ENCODE measurements at regions not wholly inside any gene's neighbourhood (a gene's known extent, or its start where the extent isn't known, plus 50 kb on each side); places are given as distances from the start of the nearest gene placed in this dataset.

- no peaks in the 10 kb centered on the region for H3K36me3 ChIP-seq (ENCODE audit: low read depth, missing control alignments)
- H3K4me1 ChIP-seq: no peaks in the 10 kb centered on the region
- no peaks in the 10 kb centered on the region for H3K27me3 ChIP-seq
- no peak overlapping the region for H3K4me3 ChIP-seq
- no peaks in the 10 kb centered on the region for H3K9me3 ChIP-seq
- intact Hi-C loops (cut with DNase I; ENCODE audit: low total_unique reads): no loop called here
- no peak overlapping the region for H3K27ac ChIP-seq
- TF ChIP-seq POLR2A (IDR thresholded peaks at IDR 0.05) (no peak), CTCF (IDR thresholded peaks at IDR 0.05) (no peak)
- DNase-seq: no peak
Observed at GRCh38 chr10:60687679-60688078, 90.6 kb upstream of the CDK1 start.

- no peaks in the 10 kb centered on the region for H3K4me1 ChIP-seq
- H3K9me3 ChIP-seq: no peaks in the 10 kb centered on the region
- DNase-seq: no peak
- no peak overlapping the region for H3K4me3 ChIP-seq
- no peaks in the 10 kb centered on the region for H3K36me3 ChIP-seq (ENCODE audit: low read depth, missing control alignments)
- WGBS, 2 donors: 84 to 85% methylated on average over 5 to 15 of the region's 15 CpGs
- intact Hi-C loops (cut with DNase I; ENCODE audit: low total_unique reads): no loop called here
- H3K27ac ChIP-seq: no peak overlapping the region
- H3K27me3 ChIP-seq: no peaks in the 10 kb centered on the region
- TF ChIP-seq POLR2A (IDR thresholded peaks at IDR 0.05): no peak
- TF ChIP-seq CTCF (IDR thresholded peaks at IDR 0.05): no peak
Observed at GRCh38 chr10:60684091-60684490, 94.2 kb upstream of the CDK1 start.

GRCh38 chr10:60681103-60681502 is 97.2 kb upstream of the CDK1 start:
- Histone ChIP-seq H3K36me3 (ENCODE audit: low read depth, missing control alignments) (no peaks in the 10 kb centered on the region), H3K27me3 (no peaks in the 10 kb centered on the region), H3K4me1 (no peaks in the 10 kb centered on the region), H3K4me3 (no peak overlapping the region), H3K27ac (no peak overlapping the region), H3K9me3 (no peaks in the 10 kb centered on the region)
- intact Hi-C loops (cut with DNase I; ENCODE audit: low total_unique reads): no loop called here
- no peak for TF ChIP-seq CTCF (IDR thresholded peaks at IDR 0.05)
- no peak for TF ChIP-seq POLR2A (IDR thresholded peaks at IDR 0.05)
- WGBS, 2 donors: 80 to 82% methylated on average over 2 of the region's 2 CpGs
- no peak for DNase-seq

GRCh38 chr10:60679388-60679990 is 98.8 kb upstream of the CDK1 start:
- 83 to 90% methylated on average over 10 of the region's 10 CpGs for WGBS, 2 donors
- TF ChIP-seq POLR2A (IDR thresholded peaks at IDR 0.05): no peak
- no peak for TF ChIP-seq CTCF (IDR thresholded peaks at IDR 0.05)
- Histone ChIP-seq H3K9me3 (no peaks in the 10 kb centered on the region), H3K4me1 (no peaks in the 10 kb centered on the region), H3K27ac (no peak overlapping the region), H3K4me3 (no peak overlapping the region), H3K36me3 (ENCODE audit: low read depth, missing control alignments) (no peaks in the 10 kb centered on the region), H3K27me3 (no peaks in the 10 kb centered on the region)
- no peak for DNase-seq
- intact Hi-C loops (cut with DNase I; ENCODE audit: low total_unique reads): no loop called here

GRCh38 chr10:60678978-60679377 is 99.3 kb upstream of the CDK1 start:
- WGBS, 2 donors: 86 to 89% methylated on average over 4 of the region's 4 CpGs
- Histone ChIP-seq H3K27ac (no peak overlapping the region), H3K4me3 (no peak overlapping the region), H3K9me3 (no peaks in the 10 kb centered on the region), H3K36me3 (ENCODE audit: low read depth, missing control alignments) (no peaks in the 10 kb centered on the region), H3K4me1 (no peaks in the 10 kb centered on the region), H3K27me3 (no peaks in the 10 kb centered on the region)
- no peak for TF ChIP-seq POLR2A (IDR thresholded peaks at IDR 0.05)
- no peak for TF ChIP-seq CTCF (IDR thresholded peaks at IDR 0.05)
- intact Hi-C loops (cut with DNase I; ENCODE audit: low total_unique reads): no loop called here
- no peak for DNase-seq
